ENCODE measurements at regions not wholly inside any gene's neighbourhood (a gene's known extent, or its start where the extent isn't known, plus 50 kb on each side); places are given as distances from the start of the nearest gene placed in this dataset.
"Not testable (repeated sequence)": the region's sequence is repeated elsewhere in the genome, so short reads cannot be mapped to it uniquely, and the experiment has no call there.

- peaks cover 3 to 7% of the 10 kb centered on the region in 2 donors for H3K27me3 ChIP-seq (ENCODE audit: control insufficient read depth in 1 of 2, insufficient read depth in 2 of 2, low read length in 2 of 2)
- H3K9ac ChIP-seq (ENCODE audit: low read length in 2 of 2), result no peak overlapping the region
- H3K27ac ChIP-seq (ENCODE audit: low read length), result no peak overlapping the region
- peaks cover 3 to 6% of the 10 kb centered on the region in 2 donors for H3K9me3 ChIP-seq (ENCODE audit: control insufficient read depth in 2 of 2, low read length in 2 of 2)
- H3K4me1 ChIP-seq (ENCODE audit: control insufficient read depth, insufficient read depth, low read length), result no peaks in the 10 kb centered on the region
- H3K4me3 ChIP-seq (ENCODE audit: low read length in 2 of 2), result no peak overlapping the region
- H3K36me3 ChIP-seq (ENCODE audit: control insufficient read depth in 2 of 2, insufficient read depth in 2 of 2, low read length in 2 of 2), result no peaks in the 10 kb centered on the region
Measured at GRCh38 chr2:236786751-236787150, 217.1 kb downstream of the ACKR3 start.

GRCh38 chr2:236787376-236787775 lies 217.8 kb downstream of the ACKR3 start:
- H3K4me3 ChIP-seq (ENCODE audit: low read length in 2 of 2); H3K4me1 ChIP-seq (ENCODE audit: control insufficient read depth, insufficient read depth, low read length); H3K36me3 ChIP-seq (ENCODE audit: control insufficient read depth in 2 of 2, insufficient read depth in 2 of 2, low read length in 2 of 2); H3K27ac ChIP-seq (ENCODE audit: low read length); H3K9me3 ChIP-seq (ENCODE audit: control insufficient read depth in 2 of 2, low read length in 2 of 2); H3K27me3 ChIP-seq (ENCODE audit: control insufficient read depth in 1 of 2, insufficient read depth in 2 of 2, low read length in 2 of 2); H3K9ac ChIP-seq (ENCODE audit: low read length in 2 of 2): not testable (repeated sequence)

GRCh38 chr2:236787885-236788284 lies 218.3 kb downstream of the ACKR3 start:
- Histone ChIP-seq H3K36me3 (ENCODE audit: control insufficient read depth in 2 of 2, insufficient read depth in 2 of 2, low read length in 2 of 2) (no peaks in the 10 kb centered on the region), H3K9me3 (ENCODE audit: control insufficient read depth in 2 of 2, low read length in 2 of 2) (peaks cover 3 to 6% of the 10 kb centered on the region in 2 donors), H3K27ac (ENCODE audit: low read length) (peak overlapping the region; percentile 18), H3K4me1 (ENCODE audit: control insufficient read depth, insufficient read depth, low read length) (no peaks in the 10 kb centered on the region), H3K9ac (ENCODE audit: low read length in 2 of 2) (no peak overlapping the region), H3K4me3 (ENCODE audit: low read length in 2 of 2) (no peak overlapping the region), H3K27me3 (ENCODE audit: control insufficient read depth in 1 of 2, insufficient read depth in 2 of 2, low read length in 2 of 2) (peaks cover 3 to 4% of the 10 kb centered on the region in 2 donors)

- H3K36me3 ChIP-seq (ENCODE audit: control insufficient read depth in 2 of 2, insufficient read depth in 2 of 2, low read length in 2 of 2), result no peaks in the 10 kb centered on the region
- no peak overlapping the region for H3K9ac ChIP-seq (ENCODE audit: low read length in 2 of 2)
- H3K4me1 ChIP-seq (ENCODE audit: control insufficient read depth, insufficient read depth, low read length), result no peaks in the 10 kb centered on the region
- H3K4me3 ChIP-seq (ENCODE audit: low read length in 2 of 2), result no peak overlapping the region
- H3K9me3 ChIP-seq (ENCODE audit: control insufficient read depth in 2 of 2, low read length in 2 of 2), result peaks cover 0 to 4% of the 10 kb centered on the region in 2 donors
- no peak overlapping the region for H3K27ac ChIP-seq (ENCODE audit: low read length)
- peaks cover 0 to 2% of the 10 kb centered on the region in 2 donors for H3K27me3 ChIP-seq (ENCODE audit: control insufficient read depth in 1 of 2, insufficient read depth in 2 of 2, low read length in 2 of 2)
Measured at GRCh38 chr2:236790963-236791362, 221.3 kb downstream of the ACKR3 start.

- Histone ChIP-seq H3K9me3 (ENCODE audit: control insufficient read depth in 2 of 2, low read length in 2 of 2) (no peaks in the 10 kb centered on the region), H3K27me3 (ENCODE audit: control insufficient read depth in 1 of 2, insufficient read depth in 2 of 2, low read length in 2 of 2) (no peaks in the 10 kb centered on the region), H3K9ac (ENCODE audit: low read length in 2 of 2) (no peak overlapping the region), H3K27ac (ENCODE audit: low read length) (no peak overlapping the region), H3K36me3 (ENCODE audit: control insufficient read depth in 2 of 2, insufficient read depth in 2 of 2, low read length in 2 of 2) (no peaks in the 10 kb centered on the region), H3K4me1 (ENCODE audit: control insufficient read depth, insufficient read depth, low read length) (no peaks in the 10 kb centered on the region), H3K4me3 (ENCODE audit: low read length in 2 of 2) (no peak overlapping the region)
Measured at GRCh38 chr2:236793023-236794011, 223.7 kb downstream of the ACKR3 start.

GRCh38 chr2:236794176-236794957 lies 224.7 kb downstream of the ACKR3 start:
- Histone ChIP-seq H3K27ac (ENCODE audit: low read length) (no peak overlapping the region), H3K4me3 (ENCODE audit: low read length in 2 of 2) (no peak overlapping the region), H3K36me3 (ENCODE audit: control insufficient read depth in 2 of 2, insufficient read depth in 2 of 2, low read length in 2 of 2) (no peaks in the 10 kb centered on the region), H3K9ac (ENCODE audit: low read length in 2 of 2) (no peak overlapping the region), H3K9me3 (ENCODE audit: control insufficient read depth in 2 of 2, low read length in 2 of 2) (no peaks in the 10 kb centered on the region), H3K27me3 (ENCODE audit: control insufficient read depth in 1 of 2, insufficient read depth in 2 of 2, low read length in 2 of 2) (no peaks in the 10 kb centered on the region), H3K4me1 (ENCODE audit: control insufficient read depth, insufficient read depth, low read length) (no peaks in the 10 kb centered on the region)

GRCh38 chr2:236795169-236795860 lies 225.7 kb downstream of the ACKR3 start:
- Histone ChIP-seq H3K4me1 (ENCODE audit: control insufficient read depth, insufficient read depth, low read length) (no peaks in the 10 kb centered on the region), H3K9me3 (ENCODE audit: control insufficient read depth in 2 of 2, low read length in 2 of 2) (no peaks in the 10 kb centered on the region), H3K9ac (ENCODE audit: low read length in 2 of 2) (no peak overlapping the region), H3K27me3 (ENCODE audit: control insufficient read depth in 1 of 2, insufficient read depth in 2 of 2, low read length in 2 of 2) (no peaks in the 10 kb centered on the region), H3K27ac (ENCODE audit: low read length) (no peak overlapping the region), H3K4me3 (ENCODE audit: low read length in 2 of 2) (no peak overlapping the region), H3K36me3 (ENCODE audit: control insufficient read depth in 2 of 2, insufficient read depth in 2 of 2, low read length in 2 of 2) (no peaks in the 10 kb centered on the region)

GRCh38 chr2:236795861-236796219 lies 226.2 kb downstream of the ACKR3 start:
- no peaks in the 10 kb centered on the region for H3K36me3 ChIP-seq (ENCODE audit: control insufficient read depth in 2 of 2, insufficient read depth in 2 of 2, low read length in 2 of 2)
- no peak overlapping the region for H3K9ac ChIP-seq (ENCODE audit: low read length in 2 of 2)
- H3K27ac ChIP-seq (ENCODE audit: low read length), result no peak overlapping the region
- H3K27me3 ChIP-seq (ENCODE audit: control insufficient read depth in 1 of 2, insufficient read depth in 2 of 2, low read length in 2 of 2), result no peaks in the 10 kb centered on the region
- no peak overlapping the region for H3K4me3 ChIP-seq (ENCODE audit: low read length in 2 of 2)
- no peaks in the 10 kb centered on the region for H3K9me3 ChIP-seq (ENCODE audit: control insufficient read depth in 2 of 2, low read length in 2 of 2)
- H3K4me1 ChIP-seq (ENCODE audit: control insufficient read depth, insufficient read depth, low read length), result no peaks in the 10 kb centered on the region

GRCh38 chr2:236796236-236796635 lies 226.6 kb downstream of the ACKR3 start:
- Histone ChIP-seq H3K36me3 (ENCODE audit: control insufficient read depth in 2 of 2, insufficient read depth in 2 of 2, low read length in 2 of 2) (no peaks in the 10 kb centered on the region), H3K9ac (ENCODE audit: low read length in 2 of 2) (no peak overlapping the region), H3K27me3 (ENCODE audit: control insufficient read depth in 1 of 2, insufficient read depth in 2 of 2, low read length in 2 of 2) (no peaks in the 10 kb centered on the region), H3K4me1 (ENCODE audit: control insufficient read depth, insufficient read depth, low read length) (no peaks in the 10 kb centered on the region), H3K27ac (ENCODE audit: low read length) (no peak overlapping the region), H3K4me3 (ENCODE audit: low read length in 2 of 2) (no peak overlapping the region), H3K9me3 (ENCODE audit: control insufficient read depth in 2 of 2, low read length in 2 of 2) (no peaks in the 10 kb centered on the region)

- H3K27ac ChIP-seq (ENCODE audit: low read length), result no peak overlapping the region
- no peaks in the 10 kb centered on the region for H3K36me3 ChIP-seq (ENCODE audit: control insufficient read depth in 2 of 2, insufficient read depth in 2 of 2, low read length in 2 of 2)
- H3K4me1 ChIP-seq (ENCODE audit: control insufficient read depth, insufficient read depth, low read length), result no peaks in the 10 kb centered on the region
- H3K9ac ChIP-seq (ENCODE audit: low read length in 2 of 2), result no peak overlapping the region
- H3K27me3 ChIP-seq (ENCODE audit: control insufficient read depth in 1 of 2, insufficient read depth in 2 of 2, low read length in 2 of 2), result no peaks in the 10 kb centered on the region
- no peak overlapping the region for H3K4me3 ChIP-seq (ENCODE audit: low read length in 2 of 2)
- no peaks in the 10 kb centered on the region for H3K9me3 ChIP-seq (ENCODE audit: control insufficient read depth in 2 of 2, low read length in 2 of 2)
Measured at GRCh38 chr2:236797411-236797810, 227.8 kb downstream of the ACKR3 start.

All from stomach smooth muscle (tissue), 2 donors.